K562 (cell line): ENCODE measurements at regions not wholly inside any gene's neighbourhood (a gene's known extent, or its start where the extent isn't known, plus 50 kb on each side); places are given as distances from the start of the nearest gene placed in this dataset.

ENCODE experiments used
- HDGF ChIP-seq: fragments of 450-650 bp; IDR thresholded peaks from 2 replicates; pipeline ENCODE4 v1.6.1; 2016
- SAFB2 ChIP-seq: fragments of 200-400 bp; formaldehyde crosslinking; IDR thresholded peaks from 2 replicates; pipeline ENCODE4 v1.6.1; 2018; ENCODE audit warnings: borderline replicate concordance, low read length, low read depth, moderate library complexity; ENCODE audit not compliant: severe bottlenecking
- TF ChIP-seq, protein P1 (sequence below): fragments of 200-400 bp; formaldehyde crosslinking; IDR thresholded peaks from 2 replicates; pipeline ENCODE4 v1.6.1; 2017; ENCODE audit warnings: mild to moderate bottlenecking, low read depth, low read length, moderate library complexity
- TF ChIP-seq, protein P2 (sequence below): fragments of 450-650 bp; formaldehyde crosslinking; IDR thresholded peaks from 2 replicates; pipeline ENCODE4 v1.4.0; 2020; ENCODE audit warnings: mild to moderate bottlenecking, mixed read lengths

GRCh38 chr2:205925373-205926337 lies 160.3 kb downstream of the INO80D start:
- TF ChIP-seq, protein P1, sequence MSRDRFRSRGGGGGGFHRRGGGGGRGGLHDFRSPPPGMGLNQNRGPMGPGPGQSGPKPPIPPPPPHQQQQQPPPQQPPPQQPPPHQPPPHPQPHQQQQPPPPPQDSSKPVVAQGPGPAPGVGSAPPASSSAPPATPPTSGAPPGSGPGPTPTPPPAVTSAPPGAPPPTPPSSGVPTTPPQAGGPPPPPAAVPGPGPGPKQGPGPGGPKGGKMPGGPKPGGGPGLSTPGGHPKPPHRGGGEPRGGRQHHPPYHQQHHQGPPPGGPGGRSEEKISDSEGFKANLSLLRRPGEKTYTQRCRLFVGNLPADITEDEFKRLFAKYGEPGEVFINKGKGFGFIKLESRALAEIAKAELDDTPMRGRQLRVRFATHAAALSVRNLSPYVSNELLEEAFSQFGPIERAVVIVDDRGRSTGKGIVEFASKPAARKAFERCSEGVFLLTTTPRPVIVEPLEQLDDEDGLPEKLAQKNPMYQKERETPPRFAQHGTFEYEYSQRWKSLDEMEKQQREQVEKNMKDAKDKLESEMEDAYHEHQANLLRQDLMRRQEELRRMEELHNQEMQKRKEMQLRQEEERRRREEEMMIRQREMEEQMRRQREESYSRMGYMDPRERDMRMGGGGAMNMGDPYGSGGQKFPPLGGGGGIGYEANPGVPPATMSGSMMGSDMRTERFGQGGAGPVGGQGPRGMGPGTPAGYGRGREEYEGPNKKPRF: no peak
- TF ChIP-seq, protein P2, sequence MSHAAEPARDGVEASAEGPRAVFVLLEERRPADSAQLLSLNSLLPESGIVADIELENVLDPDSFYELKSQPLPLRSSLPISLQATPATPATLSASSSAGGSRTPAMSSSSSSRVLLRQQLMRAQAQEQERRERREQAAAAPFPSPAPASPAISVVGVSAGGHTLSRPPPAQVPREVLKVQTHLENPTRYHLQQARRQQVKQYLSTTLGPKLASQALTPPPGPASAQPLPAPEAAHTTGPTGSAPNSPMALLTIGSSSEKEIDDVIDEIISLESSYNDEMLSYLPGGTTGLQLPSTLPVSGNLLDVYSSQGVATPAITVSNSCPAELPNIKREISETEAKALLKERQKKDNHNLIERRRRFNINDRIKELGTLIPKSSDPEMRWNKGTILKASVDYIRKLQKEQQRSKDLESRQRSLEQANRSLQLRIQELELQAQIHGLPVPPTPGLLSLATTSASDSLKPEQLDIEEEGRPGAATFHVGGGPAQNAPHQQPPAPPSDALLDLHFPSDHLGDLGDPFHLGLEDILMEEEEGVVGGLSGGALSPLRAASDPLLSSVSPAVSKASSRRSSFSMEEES (CRISPR knock-in tag): no peak
- no peak for TF ChIP-seq SAFB2
- no peak for TF ChIP-seq HDGF
